Large intestine (tissue), 3 donors: ENCODE measurements at regions not wholly inside any gene's neighbourhood (a gene's known extent, or its start where the extent isn't known, plus 50 kb on each side); places are given as distances from the start of the nearest gene placed in this dataset.

Experiments used
- DNase-seq, 2 donors: peaks; one replicate each; pipeline versions ENCODE4 v3.0.0 to v3.0.0-alpha.2; 2013
- H3K27ac ChIP-seq: one replicate; pipeline ENCODE4 v1.5.1; 2013; ENCODE audit warnings: low read length
- H3K27me3 ChIP-seq: 2 replicates; pipeline ENCODE4 v1.6.1; 2013; ENCODE audit warnings: low read length; ENCODE audit not compliant: control insufficient read depth, insufficient read depth
- H3K36me3 ChIP-seq: 2 replicates; pipeline ENCODE4 v1.6.1; 2013; ENCODE audit warnings: low read length; ENCODE audit not compliant: control insufficient read depth, insufficient read depth
- H3K4me1 ChIP-seq: one replicate; pipeline ENCODE4 v1.6.1; 2013; ENCODE audit warnings: low read length; ENCODE audit not compliant: control insufficient read depth, insufficient read depth
- H3K4me3 ChIP-seq: one replicate; pipeline ENCODE4 v1.5.1; 2013; ENCODE audit warnings: low read length
- H3K9me3 ChIP-seq: one replicate; pipeline ENCODE4 v1.6.1; 2013; ENCODE audit warnings: mild to moderate bottlenecking, low read depth, low read length, moderate library complexity; ENCODE audit not compliant: control insufficient read depth
- WGBS: methylation state at CpG from one replicate; pipeline ENCODE4 v1.1.5; 2013; ENCODE audit warnings: low lambda C conversion rate; ENCODE audit not compliant: insufficient coverage; 5-methylcytosine and 5-hydroxymethylcytosine counted together

GRCh38 chr4:138561906-138562305, 319.8 kb upstream of the SLC7A11 start:
- Histone ChIP-seq H3K4me3 (no peak overlapping the region), H3K36me3 (no peaks in the 10 kb centered on the region), H3K4me1 (no peaks in the 10 kb centered on the region), H3K27ac (no peak overlapping the region), H3K9me3 (peaks cover 11% of the 10 kb centered on the region), H3K27me3 (no peaks in the 10 kb centered on the region)
- no CpG with 5 or more reads among the region's 18 CpGs for WGBS
- DNase-seq: no peak

DNA sequence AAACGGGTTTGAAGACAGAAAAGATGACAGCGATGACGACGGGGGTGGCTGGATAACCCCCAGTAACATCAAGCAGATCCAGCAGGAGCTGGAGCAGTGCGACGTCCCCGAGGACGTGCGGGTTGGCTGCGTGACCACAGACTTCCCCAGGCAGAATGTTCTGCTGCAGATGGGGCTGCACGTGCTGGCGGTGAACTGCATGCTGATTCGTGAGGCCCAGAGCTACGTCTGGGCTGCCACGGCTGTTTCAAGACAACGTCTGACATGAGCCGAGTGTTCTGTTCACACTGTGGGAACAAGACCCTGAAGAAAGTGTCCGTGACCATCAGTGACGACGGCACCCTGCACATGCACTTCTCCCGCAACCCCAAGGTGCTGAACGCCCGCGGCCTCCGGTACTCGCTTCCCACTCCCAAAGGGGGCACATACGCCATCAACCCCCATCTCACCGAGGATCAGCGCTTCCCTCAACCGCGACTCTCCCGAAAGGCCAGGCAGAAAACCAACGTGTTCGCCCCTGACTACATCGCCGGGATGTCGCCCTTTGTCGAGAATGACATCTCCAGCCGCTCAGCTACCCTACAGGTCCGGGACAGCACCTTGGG, 319.2 kb upstream of the SLC7A11 start:
- H3K9me3 ChIP-seq: peaks cover 11% of the 10 kb centered on the region
- H3K27me3 ChIP-seq: no peaks in the 10 kb centered on the region
- H3K4me3 ChIP-seq: no peak overlapping the region
- no CpG with 5 or more reads among the region's 40 CpGs for WGBS
- H3K4me1 ChIP-seq: no peaks in the 10 kb centered on the region
- H3K36me3 ChIP-seq: no peaks in the 10 kb centered on the region
- no peak for DNase-seq
- no peak overlapping the region for H3K27ac ChIP-seq

DNA sequence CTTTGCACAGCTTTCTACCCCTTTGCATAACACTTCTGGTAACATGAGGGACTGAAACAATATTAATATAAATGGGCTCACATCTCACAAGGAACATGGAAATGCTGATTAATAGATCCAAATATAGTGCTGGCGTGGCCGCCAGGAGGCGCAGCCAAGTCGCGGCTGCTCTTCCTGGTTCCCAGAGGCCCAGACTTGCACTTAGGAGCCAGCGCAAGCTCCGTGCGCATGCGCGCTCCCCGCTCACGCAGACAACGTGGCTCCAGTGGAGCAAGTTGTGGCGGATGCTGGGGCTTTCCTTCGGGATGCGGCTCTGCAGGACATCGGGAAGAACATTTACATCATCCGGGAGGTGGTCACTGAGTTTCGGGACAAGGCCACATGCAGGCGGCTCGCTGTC, 318.3 kb upstream of the SLC7A11 start:
- H3K27ac ChIP-seq: no peak overlapping the region
- no peaks in the 10 kb centered on the region for H3K4me1 ChIP-seq
- no peak overlapping the region for H3K4me3 ChIP-seq
- DNase-seq: no peak
- H3K27me3 ChIP-seq: no peaks in the 10 kb centered on the region
- no peaks in the 10 kb centered on the region for H3K36me3 ChIP-seq
- no CpG with 5 or more reads among the region's 21 CpGs for WGBS
- H3K9me3 ChIP-seq: peaks cover 11% of the 10 kb centered on the region

DNA sequence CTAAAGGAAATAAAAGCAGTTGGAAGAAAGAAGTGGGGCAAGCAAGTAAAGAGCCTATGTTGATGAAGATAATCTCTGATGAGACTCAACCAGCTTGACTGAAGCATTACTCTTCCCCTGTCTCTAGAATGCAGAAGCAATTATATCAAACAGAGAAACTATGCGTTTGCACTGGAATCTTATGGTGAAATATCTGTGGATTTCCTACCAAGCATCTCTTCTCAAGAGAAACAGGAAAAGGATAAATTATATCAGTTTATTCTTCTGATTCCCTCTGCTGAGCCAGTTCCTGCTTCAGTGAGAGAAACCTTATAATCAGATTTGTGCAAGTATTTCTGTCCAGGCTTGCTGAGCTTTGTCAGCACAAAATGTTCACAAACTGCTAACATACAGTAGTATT, 316.7 kb upstream of the SLC7A11 start:
- H3K4me1 ChIP-seq: no peaks in the 10 kb centered on the region
- DNase-seq: no peak

DNA sequence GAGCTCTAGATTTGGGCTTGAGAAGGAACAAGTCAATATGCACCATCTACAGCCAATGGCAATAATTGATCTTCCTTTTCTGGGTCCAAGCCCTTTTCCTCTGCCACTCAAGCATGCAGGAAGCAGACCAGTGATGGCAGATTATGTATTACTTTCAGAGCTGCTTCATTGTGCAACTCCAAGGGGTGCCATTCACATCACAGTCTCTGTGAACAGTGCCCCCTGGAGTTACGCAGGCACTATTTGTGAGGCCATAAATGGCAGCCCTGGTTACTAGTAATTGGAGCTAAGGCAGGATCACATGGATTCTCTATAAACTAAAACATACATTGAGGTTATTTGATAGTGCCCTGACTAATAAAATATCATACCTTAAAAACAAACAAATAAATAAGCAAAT, 313.4 kb upstream of the SLC7A11 start:
- DNase-seq: peak in 1 of 2 donors; percentile 30
- no CpG with 5 or more reads among the region's 1 CpG for WGBS
- H3K9me3 ChIP-seq: peaks cover 6% of the 10 kb centered on the region
- no peak overlapping the region for H3K27ac ChIP-seq
- H3K4me3 ChIP-seq: no peak overlapping the region
- no peaks in the 10 kb centered on the region for H3K4me1 ChIP-seq
- H3K36me3 ChIP-seq: no peaks in the 10 kb centered on the region
- no peaks in the 10 kb centered on the region for H3K27me3 ChIP-seq

More for the DNA sequence above, 316.7 kb upstream of the SLC7A11 start:
- WGBS: no CpG with 5 or more reads among the region's 1 CpG
- no peak overlapping the region for H3K27ac ChIP-seq
- H3K27me3 ChIP-seq: no peaks in the 10 kb centered on the region
- peaks cover 11% of the 10 kb centered on the region for H3K9me3 ChIP-seq
- no peak overlapping the region for H3K4me3 ChIP-seq
- H3K36me3 ChIP-seq: no peaks in the 10 kb centered on the region

DNA sequence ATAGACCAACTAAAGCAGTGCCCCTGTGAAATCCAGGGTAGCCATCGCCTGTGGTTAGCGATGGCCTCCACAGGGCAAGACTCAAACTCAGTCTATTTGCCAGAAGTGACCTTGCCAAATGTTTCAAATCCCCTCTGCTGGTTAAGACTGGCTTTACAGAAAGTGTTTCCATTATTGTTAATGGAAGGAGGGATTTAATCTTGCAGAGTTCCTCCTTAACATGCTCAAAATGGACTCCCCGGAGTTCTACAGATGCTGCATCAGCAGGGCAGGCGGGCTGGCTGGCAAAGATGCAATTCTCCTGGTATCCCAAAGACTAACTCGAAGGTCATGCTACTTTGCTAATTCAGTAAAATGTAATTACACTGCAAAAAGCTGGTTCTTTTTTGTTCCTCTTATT, 313.0 kb upstream of the SLC7A11 start:
- no peak overlapping the region for H3K27ac ChIP-seq
- H3K36me3 ChIP-seq: no peaks in the 10 kb centered on the region
- DNase-seq: no peak
- H3K4me1 ChIP-seq: no peaks in the 10 kb centered on the region
- no peaks in the 10 kb centered on the region for H3K27me3 ChIP-seq
- H3K4me3 ChIP-seq: no peak overlapping the region
- peaks cover 3% of the 10 kb centered on the region for H3K9me3 ChIP-seq
- no CpG with 5 or more reads among the region's 5 CpGs for WGBS

DNA sequence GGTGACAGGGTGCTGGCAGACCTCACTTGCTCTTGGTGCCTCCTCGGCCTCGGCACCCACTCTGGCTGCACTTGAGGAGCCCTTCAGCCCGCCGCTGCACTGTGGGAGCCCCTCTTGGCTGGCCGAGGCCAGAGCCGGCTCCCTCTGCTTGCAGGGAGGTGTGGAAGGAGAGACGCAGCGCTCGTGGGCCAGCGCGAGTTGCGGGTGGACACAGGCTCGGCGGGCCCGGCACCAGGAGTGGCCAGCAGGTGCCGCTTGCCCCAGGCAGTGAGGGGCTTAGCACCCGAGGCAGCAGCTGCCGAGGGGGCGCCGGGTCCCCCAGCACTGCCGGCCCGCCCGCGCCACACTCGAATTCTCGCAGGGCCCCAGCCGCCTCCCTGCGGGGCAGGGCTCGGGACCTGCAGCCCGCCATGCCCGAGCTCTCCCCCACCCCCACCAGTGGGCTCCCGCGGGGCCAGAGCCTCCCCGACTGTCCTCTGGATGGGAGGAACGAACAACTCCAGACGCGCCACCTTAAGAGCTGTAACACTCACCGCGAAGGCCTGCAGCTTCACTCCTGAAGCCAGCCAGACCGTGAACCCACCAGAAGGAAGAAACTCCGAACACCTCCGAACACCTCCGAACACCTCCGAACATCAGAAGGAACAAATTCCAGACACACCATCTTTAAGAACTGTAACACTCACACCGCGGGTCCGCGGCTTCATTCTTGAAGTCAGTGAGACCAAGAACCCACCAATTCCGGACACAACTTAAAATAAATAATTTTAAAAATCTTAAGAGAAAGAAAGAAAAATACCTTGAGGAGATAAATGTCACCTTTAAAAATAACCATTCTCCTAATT, 311.1 kb upstream of the SLC7A11 start:
- WGBS: 97% methylated on average over 5 of the region's 49 CpGs
- Histone ChIP-seq H3K36me3 (no peaks in the 10 kb centered on the region), H3K4me3 (no peak overlapping the region), H3K9me3 (peaks cover 3% of the 10 kb centered on the region), H3K27ac (no peak overlapping the region), H3K27me3 (no peaks in the 10 kb centered on the region), H3K4me1 (no peaks in the 10 kb centered on the region)
- DNase-seq: no peak

- Histone ChIP-seq H3K36me3 (no peaks in the 10 kb centered on the region), H3K4me1 (no peaks in the 10 kb centered on the region), H3K27ac (no peak overlapping the region), H3K9me3 (no peaks in the 10 kb centered on the region), H3K27me3 (no peaks in the 10 kb centered on the region), H3K4me3 (no peak overlapping the region)
- DNase-seq: no peak
- WGBS: no CpG with 5 or more reads among the region's 1 CpG
Observed at GRCh38 chr4:138542191-138542776, 300.1 kb upstream of the SLC7A11 start.

DNA sequence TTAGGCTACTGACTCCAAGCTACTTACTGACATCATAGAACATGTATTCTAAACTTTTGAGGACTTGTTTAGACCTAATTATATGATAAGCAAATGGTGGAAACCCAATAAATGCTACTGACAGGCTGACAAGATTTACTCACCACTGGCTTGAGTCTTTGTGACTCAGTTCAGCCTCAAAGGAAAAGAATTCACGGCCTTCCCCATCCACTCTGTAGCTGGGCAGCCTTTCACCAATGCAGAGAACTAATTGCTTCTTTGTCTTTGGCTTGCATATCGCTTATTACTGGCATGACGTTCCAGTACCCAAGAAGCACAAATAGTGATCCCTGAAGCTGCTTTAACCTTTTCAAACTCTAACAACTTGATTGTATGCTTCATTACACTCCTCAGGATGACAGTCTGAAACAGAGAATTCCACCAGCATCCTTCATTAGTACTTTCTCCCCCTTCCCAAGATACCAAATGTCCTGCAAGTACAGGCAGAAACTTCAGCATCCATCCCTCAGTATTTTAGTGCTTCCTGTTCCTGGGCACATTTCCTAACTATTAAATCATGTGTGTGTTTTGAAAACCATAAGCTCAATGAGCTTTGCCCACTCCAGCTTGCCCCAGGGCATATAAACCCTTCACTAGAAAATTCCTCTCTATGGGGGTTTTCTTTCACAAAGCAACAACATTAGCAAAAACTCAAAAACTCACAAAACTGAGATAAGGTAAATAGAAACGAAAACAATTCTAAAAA, 298.1 kb upstream of the SLC7A11 start:
- H3K9me3 ChIP-seq: no peaks in the 10 kb centered on the region
- H3K36me3 ChIP-seq: no peaks in the 10 kb centered on the region
- H3K27ac ChIP-seq: no peak overlapping the region
- H3K4me1 ChIP-seq: no peaks in the 10 kb centered on the region
- no peak for DNase-seq
- H3K4me3 ChIP-seq: no peak overlapping the region
- H3K27me3 ChIP-seq: no peaks in the 10 kb centered on the region
- 96% methylated on average over 3 of the region's 4 CpGs for WGBS

DNA sequence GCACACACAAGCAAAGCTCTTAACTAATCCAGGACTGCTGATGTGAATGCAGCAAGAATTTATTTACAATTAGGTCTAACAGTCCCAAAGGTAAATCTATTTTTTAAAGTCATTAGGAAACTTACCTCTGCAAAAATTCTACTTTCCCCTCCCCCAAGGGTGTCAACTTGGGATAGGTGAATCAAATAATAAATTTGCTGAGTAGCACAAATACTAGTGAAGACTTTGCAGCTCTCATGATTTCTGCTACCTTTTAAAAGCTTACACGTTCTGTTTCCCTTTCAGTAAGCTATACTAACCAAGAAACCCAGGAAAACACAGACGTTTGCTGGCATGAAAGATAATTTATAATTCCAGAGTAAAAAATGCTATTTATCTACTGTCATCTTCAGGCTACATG, 296.6 kb upstream of the SLC7A11 start:
- H3K4me1 ChIP-seq: no peaks in the 10 kb centered on the region

More for the DNA sequence above, 296.6 kb upstream of the SLC7A11 start:
- H3K36me3 ChIP-seq: no peaks in the 10 kb centered on the region
- no peaks in the 10 kb centered on the region for H3K9me3 ChIP-seq
- WGBS: 57% methylated on average over 2 of the region's 2 CpGs
- no peak overlapping the region for H3K27ac ChIP-seq
- H3K4me3 ChIP-seq: no peak overlapping the region
- no peaks in the 10 kb centered on the region for H3K27me3 ChIP-seq
- no peak for DNase-seq
